ENCODE measurements at regions not wholly inside any gene's neighbourhood (a gene's known extent, or its start where the extent isn't known, plus 50 kb on each side); places are given as distances from the start of the nearest gene placed in this dataset.

- DNase-seq (ENCODE audit: extremely low spot score) = no peak
Observed at GRCh38 chr2:241945803-241946202, 76.3 kb downstream of the RTP5 start.

GRCh38 chr2:241946306-241947003 lies 76.9 kb downstream of the RTP5 start:
- TF ChIP-seq CTCF (IDR thresholded peaks at IDR 0.05; ENCODE audit: control extremely low read depth, extremely low read depth, low read depth, missing control alignments) = no peak
- DNase-seq (ENCODE audit: extremely low spot score) = no peak
- POLR2A ChIA-PET = no interaction called here
- CTCF ChIA-PET = no interaction called here

More at GRCh38 chr2:241945803-241946202, 76.3 kb downstream of the RTP5 start:
- no peak for TF ChIP-seq CTCF (IDR thresholded peaks at IDR 0.05; ENCODE audit: control extremely low read depth, extremely low read depth, low read depth, missing control alignments)
- ChIA-PET CTCF (no interaction called here), POLR2A (no interaction called here)

- no peak for TF ChIP-seq CTCF (IDR thresholded peaks at IDR 0.05; ENCODE audit: control extremely low read depth, extremely low read depth, low read depth, missing control alignments)
- no peak for DNase-seq (ENCODE audit: extremely low spot score)
- CTCF ChIA-PET = no interaction called here
- POLR2A ChIA-PET = no interaction called here
Observed at GRCh38 chr2:241947004-241947350, 77.4 kb downstream of the RTP5 start.

- POLR2A ChIA-PET = no interaction called here
- DNase-seq (ENCODE audit: extremely low spot score) = no peak
- CTCF ChIA-PET = no interaction called here
Observed at GRCh38 chr2:241947401-241947800, 77.9 kb downstream of the RTP5 start.

GRCh38 chr2:241947876-241948275 lies 78.3 kb downstream of the RTP5 start:
- ChIA-PET CTCF (no interaction called here), POLR2A (no interaction called here)

More at GRCh38 chr2:241947401-241947800, 77.9 kb downstream of the RTP5 start:
- no peak for TF ChIP-seq CTCF (IDR thresholded peaks at IDR 0.05; ENCODE audit: control extremely low read depth, extremely low read depth, low read depth, missing control alignments)

GRCh38 chr2:241948299-241948897 lies 78.9 kb downstream of the RTP5 start:
- POLR2A ChIA-PET = no interaction called here
- CTCF ChIA-PET = no interaction called here
- no peak for TF ChIP-seq CTCF (IDR thresholded peaks at IDR 0.05; ENCODE audit: control extremely low read depth, extremely low read depth, low read depth, missing control alignments)
- no peak for DNase-seq (ENCODE audit: extremely low spot score)

More at GRCh38 chr2:241947876-241948275, 78.3 kb downstream of the RTP5 start:
- no peak for TF ChIP-seq CTCF (IDR thresholded peaks at IDR 0.05; ENCODE audit: control extremely low read depth, extremely low read depth, low read depth, missing control alignments)
- DNase-seq (ENCODE audit: extremely low spot score) = no peak
